Nucleus accumbens (tissue), 56 donors: ENCODE measurements at regions not wholly inside any gene's neighbourhood (a gene's known extent, or its start where the extent isn't known, plus 50 kb on each side); places are given as distances from the start of the nearest gene placed in this dataset.

ENCODE experiments used
- DNase-seq, 56 donors: peaks; one replicate each; lab custom pipeline; 2025; lab: John Stamatoyannopoulos, UW

DNA sequence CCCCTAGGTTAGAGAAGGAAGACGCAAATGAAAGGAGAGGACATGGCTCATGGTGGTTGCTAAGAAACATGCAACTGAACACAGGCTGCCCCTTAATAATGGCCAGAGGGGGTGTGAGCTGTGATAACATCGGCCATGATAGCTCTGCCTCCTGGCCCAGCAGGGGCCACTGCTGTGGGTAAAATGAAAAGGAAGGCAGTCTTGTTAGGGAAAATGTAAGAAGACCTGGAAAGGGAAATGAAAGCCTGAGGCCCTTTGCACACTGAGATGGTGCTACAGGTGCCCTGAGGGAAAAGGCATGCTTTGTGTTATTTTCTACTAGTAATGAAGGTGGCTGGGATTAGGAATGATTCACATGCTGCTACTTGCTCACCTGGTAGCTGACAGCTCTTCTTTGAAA lies 123.6 kb upstream of the MID1 start:
- DNase-seq = no peak

DNA sequence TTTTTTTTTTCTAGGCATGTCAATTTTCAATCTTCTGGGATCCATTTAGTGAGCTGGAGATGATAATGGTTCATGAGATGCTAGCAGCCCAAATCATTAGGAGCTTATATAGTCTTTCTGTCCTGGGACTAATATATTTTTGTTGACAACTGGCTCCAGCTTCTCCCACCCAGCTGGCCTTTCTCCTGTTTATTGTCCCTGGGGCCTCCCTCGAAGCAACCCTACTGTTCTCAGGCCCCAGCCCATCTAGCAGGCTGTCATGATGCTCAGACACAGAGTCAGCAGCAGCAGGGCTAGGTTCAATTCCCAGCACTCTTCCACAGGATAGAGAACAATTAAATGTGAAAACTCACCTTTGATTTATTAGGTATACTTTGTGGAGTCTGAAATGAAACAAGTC lies 127.6 kb upstream of the MID1 start:
- no peak for DNase-seq

GRCh38 chrX:10749113-10749512 lies 128.7 kb upstream of the MID1 start:
- DNase-seq = no peak

DNA sequence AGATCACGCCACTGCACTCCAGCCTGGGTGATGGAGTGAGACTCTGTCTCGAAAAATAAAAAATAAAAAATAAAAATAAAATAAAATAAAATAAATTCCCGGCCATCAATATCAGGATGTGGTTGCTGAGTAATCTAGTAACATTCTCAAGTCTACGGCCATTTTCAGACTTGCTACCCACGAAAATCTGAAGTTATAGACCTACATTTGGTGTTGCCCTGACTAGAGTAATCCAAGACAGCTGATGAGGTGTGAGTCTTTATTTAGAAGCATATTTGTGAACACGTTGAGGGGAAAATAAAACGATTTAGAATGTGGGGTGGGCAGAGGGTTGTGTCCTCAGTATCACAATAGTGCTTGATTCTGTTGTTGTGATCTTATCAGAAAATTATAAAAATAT lies 130.2 kb upstream of the MID1 start:
- no peak for DNase-seq

GRCh38 chrX:10753116-10753515 lies 132.7 kb upstream of the MID1 start:
- DNase-seq = no peak

DNA sequence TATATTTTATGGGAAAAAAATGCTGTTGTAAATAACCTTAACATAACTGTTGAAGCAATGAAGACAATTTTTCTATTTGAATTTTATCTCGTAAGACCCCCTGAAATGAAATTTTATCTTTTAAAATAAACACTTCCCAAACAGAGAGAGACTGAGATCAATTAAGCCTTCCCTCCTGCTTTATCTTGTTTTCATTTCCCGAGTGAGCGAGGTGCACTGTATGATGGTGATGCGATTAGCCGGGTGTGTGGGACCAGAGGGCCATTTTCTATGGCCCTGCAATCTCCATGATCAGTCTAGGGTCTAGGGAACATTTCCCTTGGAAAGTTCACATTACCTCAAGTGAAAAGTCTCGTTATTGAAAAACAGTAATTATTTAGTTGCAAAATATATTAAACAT lies 134.1 kb upstream of the MID1 start:
- no peak for DNase-seq

DNA sequence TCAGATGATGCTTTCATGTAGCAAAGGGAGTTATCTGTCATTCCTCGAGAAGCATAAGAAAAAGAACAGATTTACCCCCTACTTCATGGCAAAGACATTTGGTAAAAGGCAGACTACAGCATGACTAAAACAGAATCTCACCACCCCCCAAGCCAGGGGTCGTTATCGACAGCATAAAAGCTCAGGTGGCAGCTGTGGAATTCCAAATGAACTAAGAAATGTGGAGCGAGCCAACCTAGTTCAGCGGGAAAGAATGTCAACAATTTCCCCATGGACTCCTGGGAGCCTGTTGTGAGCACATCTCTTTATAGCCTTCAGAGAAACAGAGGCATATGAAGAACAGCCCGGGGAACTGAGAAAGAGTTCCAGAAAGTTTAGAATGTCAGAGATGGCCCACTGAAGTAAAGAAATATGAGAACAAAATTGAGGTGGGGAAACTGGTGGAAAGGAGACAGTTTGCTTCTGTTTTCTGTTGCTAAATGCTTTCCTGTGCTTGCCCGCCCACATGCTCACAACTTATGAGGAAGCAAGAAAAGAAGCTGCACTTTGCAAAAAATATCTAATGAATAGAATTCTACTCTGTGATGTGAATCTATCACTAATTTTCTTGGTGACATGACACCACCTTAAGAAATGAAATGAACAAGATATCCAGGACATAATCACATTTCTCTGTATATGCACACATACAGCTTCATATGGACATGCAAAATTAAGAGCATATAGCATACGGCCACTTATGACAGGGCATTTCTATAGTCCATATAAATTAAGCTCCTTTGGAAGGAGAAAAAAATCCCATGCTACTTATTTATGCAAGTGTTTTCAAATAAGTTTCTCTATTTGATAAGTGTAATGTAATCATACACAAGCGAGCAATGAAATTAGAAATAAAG lies 135.3 kb upstream of the MID1 start:
- DNase-seq = no peak

- no peak for DNase-seq
Measured at GRCh38 chrX:10756441-10756840, 136.1 kb upstream of the MID1 start.

- DNase-seq = no peak
Measured at GRCh38 chrX:10759141-10759799, 138.9 kb upstream of the MID1 start.

DNA sequence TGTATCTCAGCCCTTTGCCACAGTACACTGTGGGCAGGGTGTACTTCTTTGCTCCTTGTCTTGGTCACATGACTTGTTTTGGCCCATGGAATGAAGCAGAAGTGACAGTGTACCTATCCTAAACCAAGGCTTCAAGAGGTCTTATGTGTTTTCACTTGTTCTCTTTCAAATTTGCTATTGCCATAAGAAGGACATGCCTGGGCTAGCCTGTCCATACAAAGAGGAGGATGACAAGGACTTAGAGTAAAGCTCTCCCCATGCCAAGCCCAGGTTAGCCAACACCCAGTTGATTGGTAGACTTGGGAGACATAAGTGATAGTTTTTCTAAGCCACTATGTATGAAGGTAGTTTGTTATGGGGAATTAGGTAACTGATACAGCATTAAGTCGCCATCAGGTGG lies 141.1 kb upstream of the MID1 start:
- no peak for DNase-seq

DNA sequence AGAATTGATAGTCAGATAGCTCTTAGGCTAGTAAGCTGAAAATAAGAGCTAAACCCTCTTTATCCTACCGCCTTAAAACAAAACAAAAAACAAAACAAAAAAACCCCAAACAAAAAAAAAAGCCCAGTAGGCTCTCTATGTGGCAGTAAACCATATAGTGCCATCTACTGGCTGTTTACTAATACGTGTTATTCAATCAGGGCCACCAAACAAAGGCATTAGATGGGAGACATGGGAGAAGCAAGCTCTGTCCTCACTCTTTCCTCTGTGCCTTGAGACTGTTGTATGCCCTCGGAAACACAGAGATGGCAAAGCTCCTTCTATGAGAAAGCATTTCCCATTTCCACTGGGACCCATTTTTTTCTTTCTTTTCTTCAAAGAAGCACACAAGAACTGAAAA lies 148.8 kb upstream of the MID1 start:
- DNase-seq = no peak

- DNase-seq = peak in 16 of 56 donors; percentile 0 to 37 (median 1)
Measured at GRCh38 chrX:10769696-10770619, 149.6 kb upstream of the MID1 start.

GRCh38 chrX:10773318-10773717 lies 152.9 kb upstream of the MID1 start:
- no peak for DNase-seq

DNA sequence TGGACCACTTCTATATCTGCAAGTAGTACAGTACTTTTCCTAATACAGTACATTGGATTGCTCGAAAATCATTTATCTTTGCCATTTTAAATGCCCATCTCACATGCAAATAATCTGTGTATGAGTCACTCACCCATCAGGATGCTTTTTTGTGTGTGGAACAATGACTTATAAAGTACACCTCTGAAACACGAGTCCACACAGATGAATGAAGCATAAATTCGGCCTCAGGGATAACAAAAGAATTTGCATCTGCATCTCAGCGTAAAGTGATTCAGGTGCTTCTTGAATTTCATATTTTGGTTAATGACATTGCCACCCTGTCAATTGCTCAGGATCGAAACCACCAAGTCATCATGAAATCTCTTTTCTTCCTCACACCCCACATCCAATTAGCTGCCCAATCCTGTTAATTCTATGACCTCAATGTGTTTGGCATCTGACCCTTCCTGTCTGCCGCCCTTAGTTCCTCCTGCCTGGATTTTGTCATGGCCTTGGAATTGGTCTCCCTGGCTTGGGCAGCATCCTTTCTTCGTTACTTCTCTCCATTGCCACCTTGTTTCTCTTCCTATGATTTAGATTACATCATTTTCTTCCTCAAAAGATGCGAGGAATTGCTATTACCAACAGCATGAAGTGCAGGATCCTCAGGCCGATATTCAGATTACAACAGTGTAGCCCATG lies 161.6 kb upstream of the MID1 start:
- no peak for DNase-seq

GRCh38 chrX:10783451-10783995 lies 163.1 kb upstream of the MID1 start:
- DNase-seq = no peak

DNA sequence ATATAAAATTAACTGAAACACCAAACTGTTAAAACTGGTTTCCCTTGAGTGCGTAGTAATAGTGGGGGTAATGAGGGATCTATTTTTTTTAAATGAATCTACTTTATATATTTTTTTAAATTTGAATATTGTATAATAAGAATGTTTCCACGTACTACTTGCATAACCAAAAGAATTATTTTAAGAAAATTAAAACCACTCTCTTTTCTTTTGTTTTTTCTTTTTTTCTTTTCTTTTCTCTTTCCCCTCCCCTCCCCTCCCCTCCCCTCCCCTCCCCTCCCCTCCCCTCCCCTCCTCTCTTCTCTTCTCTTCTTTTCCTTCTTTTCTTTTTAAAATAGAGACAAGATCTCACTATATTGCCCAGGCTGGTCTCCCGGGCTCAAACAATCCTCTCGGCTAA lies 166.9 kb upstream of the MID1 start:
- DNase-seq = no peak

DNA sequence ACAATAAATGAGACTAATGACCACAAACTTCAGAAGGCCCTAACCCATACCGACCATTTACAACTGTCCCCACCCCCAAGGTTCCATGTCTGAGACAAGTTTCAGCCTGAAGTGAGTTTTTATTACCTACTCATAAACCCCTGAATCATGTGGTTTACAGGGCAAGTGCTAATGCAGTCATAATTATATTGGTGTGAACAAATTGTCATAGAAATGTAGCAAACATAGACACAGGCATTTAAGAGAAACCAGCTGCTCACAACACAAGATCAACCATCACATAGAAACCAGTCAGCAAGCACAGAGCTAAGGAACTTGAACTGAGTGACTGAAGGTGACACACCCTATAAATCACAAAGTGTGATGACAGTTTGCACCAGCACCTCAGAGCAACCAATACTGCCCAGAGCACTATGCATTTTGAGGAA lies 173.8 kb upstream of the MID1 start:
- DNase-seq = no peak

DNA sequence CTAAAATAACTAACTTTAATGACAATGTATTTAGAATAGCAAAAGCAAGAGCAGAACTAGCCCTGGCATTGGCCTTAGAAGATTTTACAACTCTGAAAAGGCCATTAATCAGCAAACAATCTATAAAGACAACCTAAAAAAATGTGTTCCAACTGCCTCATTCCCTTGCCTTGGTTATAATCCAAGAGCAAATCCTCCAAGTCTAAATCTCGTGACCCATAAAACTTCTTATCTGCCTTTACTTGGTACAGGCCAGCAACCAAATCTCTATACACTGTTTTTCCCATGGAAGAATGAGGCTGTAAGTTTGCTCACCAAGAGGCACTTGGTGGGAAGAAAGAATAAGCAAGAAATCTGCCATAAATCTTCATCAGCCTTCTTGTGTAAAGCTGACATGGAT lies 175.3 kb upstream of the MID1 start:
- no peak for DNase-seq

GRCh38 chrX:10797466-10797865 lies 177.1 kb upstream of the MID1 start:
- DNase-seq = no peak

DNA sequence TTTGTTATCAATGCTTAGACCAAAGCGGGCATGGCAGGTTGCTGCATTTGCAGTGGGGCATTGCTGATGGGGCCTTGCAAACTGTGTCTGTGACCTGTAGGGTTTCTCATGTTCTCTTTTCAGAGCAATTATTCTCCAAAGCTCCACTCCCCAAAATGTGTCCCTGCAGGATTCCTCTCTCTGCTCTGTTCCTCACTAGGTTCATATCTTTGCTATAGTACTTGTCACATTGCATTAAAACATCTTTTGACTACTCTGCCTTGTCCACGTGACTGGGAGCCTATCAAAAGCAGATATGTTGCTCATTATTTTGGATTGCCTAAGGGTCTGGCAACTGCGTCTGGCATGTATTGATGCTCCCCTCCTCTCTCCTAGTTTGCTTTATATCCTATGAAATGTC lies 177.7 kb upstream of the MID1 start:
- DNase-seq = no peak
